Adrenal gland (tissue), 9 donors: ENCODE measurements at regions not wholly inside any gene's neighbourhood (a gene's known extent, or its start where the extent isn't known, plus 50 kb on each side); places are given as distances from the start of the nearest gene placed in this dataset.

Experiments used
- DNase-seq, 7 donors: peaks; one replicate each; pipeline ENCODE4 v3.0.0-alpha.2; 2019 to 2020
- H3K27ac ChIP-seq, 5 donors: fragments of 200-600 bp; sonication (generic) in 4 of 5; 1 replicate in 3 of 5; 2 replicates in 2 of 5; pipeline versions ENCODE4 v1.5.1 to v1.8.0; 2016 to 2020; ENCODE audit warnings: mild to moderate bottlenecking in 1 of 5
- H3K27me3 ChIP-seq: fragments of 200-600 bp; 2 replicates; pipeline ENCODE4 v1.8.0; 2021
- H3K36me3 ChIP-seq, 2 donors: fragments of 200-600 bp; replicated peaks in 1 of 2; 1 replicate in 1 of 2; 2 replicates in 1 of 2; pipeline versions ENCODE4 v1.5.1 to v1.8.0; 2018 to 2022
- H3K4me1 ChIP-seq, 2 donors: fragments of 200-600 bp; replicated peaks in 1 of 2; 1 replicate in 1 of 2; 2 replicates in 1 of 2; pipeline versions ENCODE4 v1.5.1 to v1.8.0; 2018 to 2021
- H3K4me3 ChIP-seq, 4 donors: fragments of 200-600 bp; sonication (generic) in 3 of 4; one replicate each; pipeline ENCODE4 v1.5.1; 2016 to 2018
- H3K9me3 ChIP-seq, 3 donors: fragments of 200-600 bp; sonication (generic) in 1 of 3; replicated peaks in 1 of 3; 1 replicate in 2 of 3; 2 replicates in 1 of 3; pipeline versions ENCODE4 v1.5.1 to v1.8.0; 2016 to 2021
- CTCF ChIP-seq, 6 experiments: fragments of 450-650 bp in 4 of 6; fragments of 200-600 bp in 2 of 6; sonication (generic) in 1 of 6; IDR thresholded peaks; 1 replicate in 5 of 6; 2 replicates in 1 of 6; pipeline versions ENCODE4 v1.5.1 to v1.8.0; 2016 to 2021; ENCODE audit warnings: antibody characterized with exemption in 6 of 6, mild to moderate bottlenecking in 2 of 6, moderate library complexity in 1 of 6
- POLR2A ChIP-seq, 2 donors: fragments of 450-650 bp; IDR thresholded peaks; one replicate each; pipeline ENCODE4 v1.6.1; 2017; ENCODE audit warnings: antibody characterized with exemption in 2 of 2, mild to moderate bottlenecking in 2 of 2, moderate library complexity in 1 of 2
- WGBS, 4 donors: extraction: QIAGEN DNeasy Blood & Tissue Kit in 2 of 4; methylation state at CpG; one replicate each; pipeline versions ENCODE4 v1.1.5 to v1.1.7; 2013 to 2017; 5-methylcytosine and 5-hydroxymethylcytosine counted together
- intact Hi-C, 2 donors: fragments of 100-400 bp; cut with DNase I; formaldehyde crosslinking; loops; one replicate each; pipeline versions ENCODE4 v1.14.1 to v1.15.0; 2022 to 2023
- donor health status: healthy with polysubstance abuse.
- donor health status: Bipolar disorder and iron deficiency.
- donor health status: DM: yes; HTN: yes; CAD: no.
- donor health status: DM: no; HTN: no; CAD: no.
- donor health status: DM: no; HTN: no; CAD: no.

GRCh38 chr2:13550285-13551231 lies 833.8 kb downstream of the TRIB2 start:
- Histone ChIP-seq H3K4me3 (no peak overlapping the region), H3K27me3 (no peaks in the 10 kb centered on the region), H3K27ac (no peak overlapping the region), H3K4me1 (no peaks in the 10 kb centered on the region), H3K36me3 (no peaks in the 10 kb centered on the region), H3K9me3 (no peaks in the 10 kb centered on the region)
- intact Hi-C loops = no loop called here
- TF ChIP-seq POLR2A (IDR thresholded peaks at IDR 0.05) (no peak), CTCF (IDR thresholded peaks at IDR 0.05) (no peak)
- WGBS, 4 donors = 75 to 82% (median 79%) methylated on average over 6 of the region's 6 CpGs
- DNase-seq = no peak

GRCh38 chr2:13558368-13558767 lies 841.6 kb downstream of the TRIB2 start:
- intact Hi-C loops = no loop called here
- H3K4me1 ChIP-seq = no peaks in the 10 kb centered on the region
- H3K27ac ChIP-seq = no peak overlapping the region
- no peak overlapping the region for H3K4me3 ChIP-seq
- no peak for TF ChIP-seq POLR2A (IDR thresholded peaks at IDR 0.05)
- no peak for TF ChIP-seq CTCF (IDR thresholded peaks at IDR 0.05)
- no peaks in the 10 kb centered on the region for H3K9me3 ChIP-seq
- no peaks in the 10 kb centered on the region for H3K27me3 ChIP-seq
- no peak for DNase-seq
- H3K36me3 ChIP-seq = peaks cover 0 to 4% of the 10 kb centered on the region in 2 donors
- WGBS, 4 donors = 81 to 86% (median 84%) methylated on average over 3 of the region's 3 CpGs

- peaks cover 0 to 4% of the 10 kb centered on the region in 2 donors for H3K36me3 ChIP-seq
- H3K9me3 ChIP-seq = no peaks in the 10 kb centered on the region
- intact Hi-C loops = no loop called here
- no peak overlapping the region for H3K4me3 ChIP-seq
- no peaks in the 10 kb centered on the region for H3K4me1 ChIP-seq
- no peak overlapping the region for H3K27ac ChIP-seq
- TF ChIP-seq CTCF (IDR thresholded peaks at IDR 0.05) = no peak
- TF ChIP-seq POLR2A (IDR thresholded peaks at IDR 0.05) = no peak
- no peak for DNase-seq
- H3K27me3 ChIP-seq = no peaks in the 10 kb centered on the region
These were observed 843.6 kb downstream of the TRIB2 start for GRCh38 chr2:13560322-13560721.

GRCh38 chr2:13572466-13572865 lies 855.7 kb downstream of the TRIB2 start:
- Histone ChIP-seq H3K4me1 (no peaks in the 10 kb centered on the region), H3K4me3 (no peak overlapping the region), H3K27me3 (no peaks in the 10 kb centered on the region), H3K27ac (no peak overlapping the region), H3K9me3 (no peaks in the 10 kb centered on the region), H3K36me3 (no peaks in the 10 kb centered on the region)
- intact Hi-C loops = no loop called here
- DNase-seq = no peak
- 80 to 91% (median 88%) methylated on average over 2 of the region's 2 CpGs for WGBS, 4 donors
- TF ChIP-seq CTCF (IDR thresholded peaks at IDR 0.05) (no peak), POLR2A (IDR thresholded peaks at IDR 0.05) (no peak)
